SJCRH30 (cell line): ENCODE measurements at regions not wholly inside any gene's neighbourhood (a gene's known extent, or its start where the extent isn't known, plus 50 kb on each side); places are given as distances from the start of the nearest gene placed in this dataset.

Source experiments
- DNase-seq, 2 experiments: peaks; one replicate each; pipeline ENCODE4 v3.0.0-alpha.2; 2015 to 2020
- H3K27ac ChIP-seq: fragments of 250-450 bp; sonication (Bioruptor Pico); 2 replicates; pipeline ENCODE4 v1.5.1; 2020; ENCODE audit warnings: mild to moderate bottlenecking, moderate library complexity
- H3K27me3 ChIP-seq: fragments of 250-450 bp; sonication (Bioruptor Pico); 2 replicates; pipeline ENCODE4 v1.5.1; 2020; ENCODE audit warnings: mild to moderate bottlenecking, moderate library complexity
- H3K36me3 ChIP-seq: fragments of 250-450 bp; sonication (Bioruptor Pico); 2 replicates; pipeline ENCODE4 v1.5.1; 2020; ENCODE audit warnings: mild to moderate bottlenecking, moderate library complexity
- H3K4me1 ChIP-seq: fragments of 250-450 bp; sonication (Bioruptor Pico); 2 replicates; pipeline ENCODE4 v1.5.1; 2020; ENCODE audit warnings: mild to moderate bottlenecking, moderate library complexity
- H3K4me3 ChIP-seq: fragments of 250-450 bp; sonication (Bioruptor Pico); 2 replicates; pipeline ENCODE4 v1.5.1; 2020; ENCODE audit warnings: mild to moderate bottlenecking, moderate library complexity
- H3K9me3 ChIP-seq: fragments of 250-450 bp; sonication (Bioruptor Pico); replicated peaks from 2 replicates; pipeline ENCODE4 v1.5.1; 2020; ENCODE audit warnings: mild to moderate bottlenecking, moderate library complexity

DNA sequence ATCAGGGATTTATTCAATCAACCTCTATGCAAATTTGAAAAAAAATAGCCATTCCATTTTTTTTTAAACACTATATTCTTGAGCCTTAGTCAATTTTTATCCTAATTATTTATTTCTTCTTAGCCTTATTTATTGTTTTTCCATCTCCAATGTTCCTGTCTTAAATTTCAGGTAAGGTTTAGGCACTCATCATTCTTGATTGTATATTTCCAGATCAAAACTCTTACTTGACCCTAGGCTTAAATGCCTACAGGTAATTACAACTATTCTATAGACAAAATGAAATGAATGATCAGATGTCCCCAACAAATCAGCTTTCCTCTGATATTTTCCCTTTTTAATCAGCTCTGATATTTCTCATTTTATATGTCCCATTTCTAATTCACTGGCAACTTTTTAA is 402.6 kb upstream of the EPHA7 start:
- Histone ChIP-seq H3K4me3 (no peak overlapping the region), H3K27me3 (no peaks in the 10 kb centered on the region), H3K27ac (no peak overlapping the region), H3K4me1 (no peaks in the 10 kb centered on the region; the same call in 1 of the 2 replicates), H3K9me3 (no peaks in the 10 kb centered on the region), H3K36me3 (no peaks in the 10 kb centered on the region; the same call in 1 of the 2 replicates)
- no peak for DNase-seq

DNA sequence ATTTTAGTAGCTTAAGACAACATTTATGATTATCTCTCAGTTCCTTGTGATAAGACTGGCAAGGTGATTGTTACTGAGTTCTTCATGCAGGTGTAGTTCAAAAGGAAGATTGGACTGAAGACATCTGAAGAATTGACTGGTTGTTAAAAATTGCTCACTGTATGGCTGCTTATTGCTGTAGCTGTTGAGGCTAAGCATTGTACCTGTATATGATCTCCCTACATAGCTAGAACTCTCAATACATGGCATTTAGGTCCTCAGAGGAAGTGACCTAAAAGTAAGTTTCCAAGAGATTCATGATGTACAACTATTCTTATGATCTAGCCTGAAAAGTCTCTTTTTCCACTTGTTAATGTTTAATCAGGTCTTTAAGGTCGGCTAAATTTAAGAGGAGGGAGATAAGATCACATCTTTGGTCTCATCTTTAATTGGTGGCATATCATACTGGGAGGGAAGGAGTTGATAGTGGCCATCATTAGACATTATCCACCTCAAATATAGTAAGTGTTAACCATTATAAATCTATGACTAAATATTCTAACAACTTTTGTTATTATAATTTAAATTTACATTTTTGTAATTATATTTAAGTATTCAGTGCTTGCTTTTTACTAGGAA is 401.2 kb upstream of the EPHA7 start:
- no peaks in the 10 kb centered on the region for H3K27me3 ChIP-seq
- H3K27ac ChIP-seq = no peak overlapping the region
- no peak overlapping the region for H3K4me3 ChIP-seq
- H3K4me1 ChIP-seq = no peaks in the 10 kb centered on the region; the same call in 1 of the 2 replicates
- no peak for DNase-seq
- H3K36me3 ChIP-seq = no peaks in the 10 kb centered on the region; the same call in 1 of the 2 replicates
- no peaks in the 10 kb centered on the region for H3K9me3 ChIP-seq

DNA sequence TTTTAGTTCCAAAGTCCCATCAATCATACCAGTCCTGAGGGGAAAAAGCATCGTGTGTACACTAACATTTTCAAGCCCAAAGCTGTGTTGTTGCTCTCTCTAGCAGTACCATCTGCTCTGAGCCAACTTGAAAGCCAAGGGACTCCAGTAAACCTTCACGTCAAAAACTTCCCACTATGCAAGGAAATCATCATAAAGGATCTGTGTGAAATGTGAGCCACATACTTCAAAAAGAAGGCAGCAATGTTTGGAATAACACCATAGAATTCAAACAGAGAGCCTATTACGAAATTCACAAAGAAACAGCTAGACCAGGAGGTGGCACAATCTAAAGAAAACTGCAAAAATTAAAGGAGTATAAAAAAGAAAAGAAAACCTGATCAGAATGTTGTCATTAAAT is 399.8 kb upstream of the EPHA7 start:
- Histone ChIP-seq H3K4me1 (no peaks in the 10 kb centered on the region; the same call in 1 of the 2 replicates), H3K4me3 (no peak overlapping the region), H3K9me3 (no peaks in the 10 kb centered on the region), H3K36me3 (no peaks in the 10 kb centered on the region), H3K27ac (no peak overlapping the region), H3K27me3 (no peaks in the 10 kb centered on the region)
- peak in 1 of 2 experiments; percentile 34 for DNase-seq

DNA sequence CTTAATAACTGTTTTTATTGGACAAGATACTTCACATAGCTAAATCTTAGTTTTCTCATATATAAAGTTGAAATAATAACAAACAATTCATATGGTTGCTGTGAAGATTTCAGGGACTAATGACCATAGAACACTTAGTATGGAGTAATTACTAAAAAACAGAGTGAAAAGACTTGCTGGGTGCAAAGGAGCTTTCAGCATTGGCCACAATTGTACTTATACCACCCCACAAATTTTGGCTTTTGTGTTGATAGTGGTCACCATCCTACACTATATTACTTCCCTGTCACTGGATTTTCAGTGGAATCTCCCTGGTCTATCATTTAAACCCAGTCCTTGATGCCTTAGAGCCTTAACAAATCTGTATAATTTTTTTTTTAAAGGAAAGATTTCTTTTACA is 398.6 kb upstream of the EPHA7 start:
- Histone ChIP-seq H3K27me3 (no peaks in the 10 kb centered on the region), H3K36me3 (no peaks in the 10 kb centered on the region)

DNA sequence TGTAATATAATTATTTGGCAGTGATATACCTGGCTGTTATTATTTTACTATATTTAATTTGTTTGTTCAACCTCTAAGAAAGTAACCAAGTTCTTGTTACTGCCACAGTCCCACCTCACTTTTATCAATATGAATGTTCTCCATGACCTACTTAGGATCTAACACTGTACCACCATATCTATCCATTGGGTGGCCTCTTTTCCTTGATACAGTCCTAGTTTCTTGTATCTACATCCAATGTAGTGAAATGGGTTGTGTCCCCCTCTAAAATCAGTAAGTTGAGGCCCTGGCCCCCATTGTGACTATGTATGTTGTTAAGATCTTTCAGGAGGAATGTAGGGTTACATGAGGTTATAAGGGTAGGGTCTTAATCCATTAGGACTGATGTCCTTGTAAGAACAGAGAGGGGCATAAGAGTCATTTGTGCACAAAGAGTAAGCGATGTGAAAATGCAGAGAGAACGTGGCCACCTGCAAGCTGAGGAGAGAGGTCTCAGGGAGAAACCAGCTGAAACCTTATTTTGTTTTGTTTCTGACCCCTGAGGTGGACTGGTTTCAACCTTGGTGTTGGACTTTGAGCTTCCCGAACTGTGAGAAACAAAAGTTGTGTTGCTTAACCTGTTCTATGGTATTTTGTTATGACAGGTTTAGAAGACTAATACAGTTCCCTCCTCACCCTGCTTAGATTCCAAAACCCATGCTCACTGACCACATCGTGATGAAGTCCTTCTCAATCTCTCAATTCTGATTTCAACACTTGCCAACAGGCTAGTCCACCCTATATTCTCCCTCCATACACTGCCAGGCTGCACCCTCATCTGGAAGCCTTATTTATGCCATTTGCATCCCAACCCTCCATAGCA is 387.3 kb upstream of the EPHA7 start:
- H3K27me3 ChIP-seq = no peaks in the 10 kb centered on the region
- H3K4me1 ChIP-seq = no peaks in the 10 kb centered on the region
- H3K27ac ChIP-seq = no peak overlapping the region
- DNase-seq = no peak
- no peak overlapping the region for H3K4me3 ChIP-seq
- no peaks in the 10 kb centered on the region for H3K36me3 ChIP-seq
- H3K9me3 ChIP-seq = peaks cover 4% of the 10 kb centered on the region

More for the DNA sequence above, 398.6 kb upstream of the EPHA7 start:
- Histone ChIP-seq H3K27ac (no peak overlapping the region), H3K9me3 (0 out of 2 replicates have a peak, but pooled peaks cover 2% of the 10 kb centered on the region), H3K4me1 (no peaks in the 10 kb centered on the region; the same call in 1 of the 2 replicates), H3K4me3 (no peak overlapping the region)
- no peak for DNase-seq

DNA sequence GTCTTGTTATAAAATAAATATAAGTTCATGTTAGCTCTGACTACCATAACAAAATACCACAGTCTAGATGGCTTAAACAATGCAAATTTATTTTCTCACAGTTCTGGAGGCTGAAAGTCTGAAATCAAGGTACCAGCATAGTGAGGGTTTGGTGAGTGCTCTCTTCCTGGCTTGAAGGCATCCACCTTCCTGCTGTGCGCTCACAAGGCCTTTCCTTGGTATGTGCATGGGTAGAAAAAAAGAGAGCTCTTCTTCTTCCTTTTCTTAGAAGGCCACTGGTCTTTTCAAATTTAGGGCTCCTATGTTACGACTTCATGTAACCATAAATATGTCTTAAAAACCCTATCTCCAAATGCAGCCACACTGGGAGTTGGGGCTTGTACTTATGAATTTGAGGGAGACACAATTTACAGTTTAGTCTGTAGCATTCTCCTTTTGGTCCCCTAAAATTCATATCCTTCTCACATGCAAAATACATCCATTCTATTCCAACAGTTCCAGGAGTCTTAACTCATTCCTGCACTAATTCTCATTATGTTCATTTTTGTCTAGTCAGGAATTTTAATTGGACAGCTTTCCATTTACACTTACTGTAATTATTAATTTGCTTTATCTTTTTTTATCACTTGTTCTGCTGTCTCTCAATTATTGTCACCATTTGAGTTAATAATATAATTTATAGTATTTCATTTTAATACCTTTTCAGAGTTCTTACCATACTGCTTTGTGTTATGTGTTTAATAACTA is 381.9 kb upstream of the EPHA7 start:
- Histone ChIP-seq H3K27ac (no peak overlapping the region), H3K4me3 (no peak overlapping the region), H3K27me3 (no peaks in the 10 kb centered on the region), H3K36me3 (no peaks in the 10 kb centered on the region), H3K9me3 (no peaks in the 10 kb centered on the region), H3K4me1 (no peaks in the 10 kb centered on the region; the same call in 1 of the 2 replicates)
- no peak for DNase-seq

DNA sequence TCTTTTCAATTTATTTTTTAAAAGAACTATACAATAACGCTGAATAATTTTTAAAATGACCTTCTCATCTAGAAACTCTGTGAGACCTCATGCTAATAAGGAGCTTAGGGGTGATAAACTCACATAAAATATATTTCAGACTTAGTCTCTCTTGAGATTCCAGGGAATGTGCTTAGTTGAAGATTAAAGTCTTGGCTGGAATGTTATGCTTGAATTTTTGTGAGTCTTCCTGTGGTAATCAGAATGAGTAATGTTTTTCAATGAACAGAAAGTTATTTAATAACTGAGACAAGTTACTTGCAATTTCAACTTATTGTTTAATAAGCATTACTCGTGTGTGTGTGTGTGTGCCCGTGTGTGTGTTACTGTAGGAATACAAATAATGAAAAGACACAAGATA is 379.9 kb upstream of the EPHA7 start:
- Histone ChIP-seq H3K27me3 (no peaks in the 10 kb centered on the region), H3K36me3 (no peaks in the 10 kb centered on the region), H3K4me3 (no peak overlapping the region), H3K27ac (no peak overlapping the region), H3K9me3 (no peaks in the 10 kb centered on the region), H3K4me1 (no peaks in the 10 kb centered on the region; the same call in 1 of the 2 replicates)
- no peak for DNase-seq

DNA sequence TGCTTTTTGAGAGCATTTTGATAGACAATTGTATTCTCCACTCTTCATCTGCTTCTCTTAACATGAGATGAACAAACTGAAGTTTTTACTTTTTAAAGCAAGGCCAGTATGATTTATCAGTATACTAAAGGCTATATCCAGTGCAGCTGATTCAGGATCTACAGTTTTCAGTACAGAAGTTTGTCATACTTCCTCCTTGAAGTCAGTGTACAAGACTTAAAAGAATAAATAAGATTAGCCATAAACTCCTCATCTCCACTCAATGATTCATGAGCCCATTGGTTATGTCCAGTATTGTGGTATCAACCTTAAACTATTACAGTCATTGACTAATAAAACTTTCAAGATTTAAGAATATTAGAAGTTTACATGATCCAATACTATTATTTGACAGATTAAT is 374.8 kb upstream of the EPHA7 start:
- Histone ChIP-seq H3K9me3 (no peaks in the 10 kb centered on the region), H3K4me1 (no peaks in the 10 kb centered on the region; the same call in 1 of the 2 replicates), H3K4me3 (no peak overlapping the region), H3K27me3 (no peaks in the 10 kb centered on the region), H3K36me3 (no peaks in the 10 kb centered on the region), H3K27ac (no peak overlapping the region)
- no peak for DNase-seq

DNA sequence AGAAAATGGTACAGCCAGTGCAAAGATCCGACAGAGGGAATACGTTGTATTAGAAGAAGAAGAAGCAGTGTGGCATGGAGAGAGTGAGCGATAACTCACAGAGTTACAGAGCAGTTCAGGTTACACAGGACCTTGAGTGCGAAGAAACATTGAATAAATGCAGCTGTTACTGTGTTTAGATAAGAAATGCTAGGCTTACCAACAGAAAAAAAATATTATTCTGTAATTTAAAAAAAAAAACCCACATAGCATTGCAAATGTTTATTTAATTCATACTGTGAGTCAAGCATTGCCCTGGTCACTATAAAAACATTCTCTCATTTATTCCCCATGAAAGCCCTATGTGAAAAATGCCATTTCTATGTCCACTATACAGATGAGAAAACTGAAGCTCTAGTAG is 373.4 kb upstream of the EPHA7 start:
- peak; percentile 34 to 71 for DNase-seq
- no peak overlapping the region for H3K4me3 ChIP-seq

DNA sequence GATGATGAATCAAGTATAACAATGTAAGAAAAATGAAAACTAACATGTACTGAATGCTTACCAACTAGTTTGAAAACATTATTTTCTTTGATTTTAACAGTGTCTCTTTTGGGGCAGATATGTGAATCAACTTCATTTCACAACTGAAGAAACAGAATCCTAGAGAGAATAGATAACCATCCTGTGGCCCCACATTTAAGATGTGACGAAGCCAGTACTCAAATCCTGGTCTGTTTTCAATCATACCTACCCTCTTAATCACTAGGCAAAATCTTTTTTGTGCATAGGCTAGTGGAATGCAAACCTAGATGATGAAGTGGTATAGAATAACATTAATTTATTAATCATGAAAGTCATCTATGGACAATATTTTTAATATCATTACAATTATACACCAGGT is 371.6 kb upstream of the EPHA7 start:
- H3K9me3 ChIP-seq = no peaks in the 10 kb centered on the region
- H3K27me3 ChIP-seq = no peaks in the 10 kb centered on the region
- no peaks in the 10 kb centered on the region for H3K36me3 ChIP-seq
- H3K4me3 ChIP-seq = no peak overlapping the region
- no peak overlapping the region for H3K27ac ChIP-seq
- H3K4me1 ChIP-seq = peaks cover 18% of the 10 kb centered on the region
- DNase-seq = no peak

More for the DNA sequence above, 373.4 kb upstream of the EPHA7 start:
- Histone ChIP-seq H3K27me3 (no peaks in the 10 kb centered on the region), H3K9me3 (no peaks in the 10 kb centered on the region), H3K36me3 (no peaks in the 10 kb centered on the region), H3K27ac (no peak overlapping the region), H3K4me1 (peaks cover 2% of the 10 kb centered on the region)

DNA sequence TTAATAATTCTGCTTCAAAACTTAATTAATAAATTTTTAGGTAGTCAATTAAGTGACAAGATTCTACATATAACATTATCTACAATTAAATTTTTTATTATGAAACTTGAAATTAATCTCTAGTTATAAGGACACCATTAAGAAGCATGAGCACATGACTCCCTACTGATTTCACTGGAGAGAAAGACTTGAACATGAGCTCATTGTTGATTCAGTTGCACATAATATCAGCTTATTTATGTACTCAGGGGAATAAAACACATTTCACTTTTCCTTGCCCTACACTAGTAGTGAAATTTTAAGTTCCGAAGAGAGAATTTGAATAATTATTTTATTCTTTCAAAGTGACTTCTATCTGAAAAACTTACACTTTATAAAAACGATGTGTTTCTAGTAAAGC is 370.2 kb upstream of the EPHA7 start:
- H3K27ac ChIP-seq = no peak overlapping the region
- no peaks in the 10 kb centered on the region for H3K36me3 ChIP-seq
- peaks cover 27% of the 10 kb centered on the region for H3K4me1 ChIP-seq
- no peak for DNase-seq
- H3K9me3 ChIP-seq = no peaks in the 10 kb centered on the region
- H3K4me3 ChIP-seq = no peak overlapping the region
- no peaks in the 10 kb centered on the region for H3K27me3 ChIP-seq

DNA sequence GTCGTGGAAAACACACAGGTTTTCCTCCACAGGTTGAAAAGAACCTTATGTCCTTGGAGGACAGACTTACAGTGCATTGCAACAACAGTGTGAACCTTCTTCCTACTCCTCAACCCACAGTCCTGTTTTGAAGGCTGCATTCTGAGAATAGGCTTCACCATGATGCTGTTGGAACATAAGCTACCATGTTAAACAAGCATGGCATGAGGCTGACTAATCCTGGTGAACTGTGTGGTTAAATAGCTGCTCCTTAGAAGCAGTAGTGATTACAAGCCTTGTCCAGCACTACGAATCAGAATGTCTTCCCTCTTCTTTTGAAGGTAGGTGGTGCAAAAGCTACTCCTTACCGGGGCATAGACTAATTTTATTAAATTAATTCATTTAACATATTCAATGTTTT is 368.5 kb upstream of the EPHA7 start:
- peak in 1 of 2 experiments; percentile 52 for DNase-seq
- Histone ChIP-seq H3K36me3 (no peaks in the 10 kb centered on the region), H3K4me3 (no peak overlapping the region), H3K9me3 (no peaks in the 10 kb centered on the region), H3K27me3 (no peaks in the 10 kb centered on the region), H3K27ac (no peak overlapping the region), H3K4me1 (peaks cover 28% of the 10 kb centered on the region)

DNA sequence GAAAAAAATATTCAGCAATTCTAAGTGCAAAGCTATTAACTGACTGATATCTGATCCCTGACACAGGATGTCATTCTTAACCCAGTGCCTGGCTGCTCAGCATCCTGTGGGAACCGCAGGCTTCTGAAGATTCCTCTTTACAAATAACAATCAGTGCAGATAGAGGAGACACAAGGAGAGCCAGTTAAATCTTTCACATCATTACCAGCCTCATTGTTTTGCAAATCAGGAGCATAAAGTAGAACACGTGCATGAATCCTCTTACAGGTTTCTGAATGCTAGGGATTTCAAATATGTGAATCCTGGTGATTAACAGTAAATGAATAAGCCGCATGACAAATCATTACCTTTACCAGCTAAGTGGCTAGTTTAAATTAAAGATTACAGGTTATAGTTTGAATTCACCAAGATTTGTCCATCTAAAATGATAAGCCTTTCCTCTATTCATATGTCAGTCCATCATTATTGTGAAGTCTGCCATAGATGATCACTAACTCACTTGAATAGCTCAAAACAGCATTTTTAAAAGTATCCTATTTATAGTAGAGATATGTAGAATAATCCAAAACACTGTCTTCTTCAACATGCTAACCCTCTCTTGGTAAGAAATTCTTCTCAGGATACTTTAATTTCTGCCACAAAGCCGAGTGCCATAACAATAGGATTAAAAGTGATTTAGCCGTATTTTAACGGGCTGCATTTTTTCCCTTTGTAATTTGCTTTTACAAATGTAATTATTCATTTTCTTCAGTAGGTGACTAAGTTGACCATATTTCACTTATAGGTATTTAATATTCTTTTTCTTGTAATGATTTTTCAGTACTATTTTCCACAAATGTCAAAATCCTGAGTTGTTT is 367.3 kb upstream of the EPHA7 start:
- Histone ChIP-seq H3K9me3 (no peaks in the 10 kb centered on the region), H3K27me3 (no peaks in the 10 kb centered on the region), H3K36me3 (no peaks in the 10 kb centered on the region), H3K4me3 (no peak overlapping the region), H3K4me1 (peaks cover 28% of the 10 kb centered on the region), H3K27ac (peak overlapping the region; percentile 68)
- DNase-seq = peak; percentile 62 to 80

DNA sequence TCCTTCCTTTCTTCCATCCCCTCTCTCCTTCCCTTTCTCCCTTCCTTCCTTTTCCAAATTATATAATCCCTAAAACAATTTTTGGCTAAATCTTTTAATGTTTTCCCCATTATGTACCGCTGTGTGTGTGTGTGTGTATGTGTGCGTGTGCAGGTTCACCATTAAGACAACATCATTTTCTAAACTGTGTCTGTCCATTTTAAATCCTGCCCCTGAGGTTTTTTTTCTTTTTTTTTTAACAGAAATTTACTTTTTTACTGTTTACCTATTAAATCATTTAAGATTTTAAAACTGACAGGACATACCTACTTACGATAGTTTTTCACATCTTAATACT is 366.3 kb upstream of the EPHA7 start:
- peak in 1 of 2 experiments; percentile 27 for DNase-seq
- peaks cover 28% of the 10 kb centered on the region for H3K4me1 ChIP-seq
- H3K27me3 ChIP-seq = no peaks in the 10 kb centered on the region
- H3K27ac ChIP-seq = peak overlapping the region; percentile 68
- H3K4me3 ChIP-seq = peak overlapping the region; percentile 39
- H3K9me3 ChIP-seq = no peaks in the 10 kb centered on the region
- H3K36me3 ChIP-seq = no peaks in the 10 kb centered on the region
